OCI-LY7 (cell line): ENCODE measurements at regions not wholly inside any gene's neighbourhood (a gene's known extent, or its start where the extent isn't known, plus 50 kb on each side); places are given as distances from the start of the nearest gene placed in this dataset.

ENCODE experiments used
- BruUV-seq: library from RNA; stranded (reverse); fragments of 400-500 nt; replicated peaks from 2 replicates; lab custom pipeline; 2021; lab: Mats Ljungman, UMichigan
- CTCF ChIA-PET: fragments of 300-600 bp; sonication (Branson Sonifier 250); formaldehyde crosslinking; loops from one replicate; lab custom pipeline; 2022; ENCODE audit warnings: antibody characterized with exemption; ENCODE audit not compliant: unreplicated experiment; lab: Charles Lee
- POLR2A ChIA-PET: fragments of 300-600 bp; sonication (Branson Sonifier 250); formaldehyde crosslinking; loops from one replicate; lab custom pipeline; 2022; ENCODE audit warnings: antibody characterized with exemption; lab: Charles Lee
- DNase-seq: peaks from one replicate; pipeline ENCODE4 v3.0.0-alpha.2; 2015; ENCODE audit warnings: low spot score
- H2AFZ ChIP-seq: fragments of 200-600 bp; sonication (generic), shearing (Covaris generic); 2 replicates; pipeline ENCODE4 v1.6.1; 2014; ENCODE audit warnings: mild to moderate bottlenecking, antibody characterized with exemption, low read length, moderate library complexity
- H3K27ac ChIP-seq: fragments of 200-600 bp; sonication (generic); 2 replicates; pipeline ENCODE4 v1.5.1; 2014; ENCODE audit warnings: mixed run types, low read depth, mild to moderate bottlenecking, moderate library complexity, low read length, inconsistent platforms; ENCODE audit not compliant: poor library complexity, severe bottlenecking
- H3K36me3 ChIP-seq: fragments of 200-600 bp; sonication (generic); 2 replicates; pipeline ENCODE4 v1.6.1; 2014; ENCODE audit warnings: mild to moderate bottlenecking, antibody characterized with exemption, low read length, moderate library complexity, mixed read lengths; ENCODE audit not compliant: insufficient read depth
- H3K4me1 ChIP-seq: fragments of 200-600 bp; sonication (generic); 2 replicates; pipeline ENCODE4 v1.5.1; 2014; ENCODE audit warnings: mild to moderate bottlenecking, low read length; ENCODE audit not compliant: insufficient read depth, poor library complexity, severe bottlenecking
- H3K4me2 ChIP-seq: fragments of 200-600 bp; sonication (generic); 2 replicates; pipeline ENCODE4 v1.6.1; 2014; ENCODE audit warnings: mild to moderate bottlenecking, low read length
- H3K4me3 ChIP-seq: fragments of 200-600 bp; sonication (generic); 2 replicates; pipeline ENCODE4 v1.5.1; 2014; ENCODE audit warnings: mild to moderate bottlenecking, low read depth, low read length; ENCODE audit not compliant: poor library complexity, severe bottlenecking
- H3K79me2 ChIP-seq: fragments of 200-600 bp; sonication (generic); 2 replicates; pipeline ENCODE4 v1.6.1; 2016; ENCODE audit warnings: low read depth, mild to moderate bottlenecking, low read length, moderate library complexity, mixed read lengths; ENCODE audit not compliant: insufficient read depth
- H3K9me2 ChIP-seq: fragments of 200-600 bp; sonication (generic); 2 replicates; pipeline ENCODE4 v1.6.1; 2016; ENCODE audit warnings: mild to moderate bottlenecking, low read length, mixed read lengths; ENCODE audit not compliant: insufficient read depth
- H3K9me3 ChIP-seq: fragments of 200-600 bp; sonication (generic); 2 replicates; pipeline ENCODE4 v1.6.1; 2014; ENCODE audit warnings: mild to moderate bottlenecking, mixed run types, low read length, mixed read lengths
- H4K20me1 ChIP-seq: fragments of 200-600 bp; sonication (generic); 2 replicates; pipeline ENCODE4 v1.6.1; 2014; ENCODE audit warnings: mild to moderate bottlenecking, antibody characterized with exemption, low read length, moderate library complexity, mixed read lengths; ENCODE audit not compliant: insufficient read depth
- CTCF ChIP-seq: fragments of 200-600 bp; sonication (generic); conservative IDR thresholded peaks from 2 replicates; pipeline ENCODE4 v1.5.1; 2014; ENCODE audit warnings: mild to moderate bottlenecking, antibody characterized with exemption, low read length, moderate library complexity, mixed read lengths
- EZH2phosphoT487 ChIP-seq: fragments of 200-600 bp; sonication (generic); IDR thresholded peaks from 2 replicates; pipeline ENCODE4 v1.6.1; 2018; ENCODE audit warnings: low read depth, borderline replicate concordance, mild to moderate bottlenecking, mixed run types, antibody characterized with exemption, low read length, moderate library complexity, mixed read lengths
- intact Hi-C: fragments of 100-400 bp; cut with micrococcal nuclease; formaldehyde crosslinking; loops from one replicate; pipeline ENCODE4 v1.10.0; 2022; ENCODE audit not compliant: unreplicated experiment

- Histone ChIP-seq H3K4me2 (no peak overlapping the region), H3K27ac (no peak overlapping the region), H3K9me3 (no peaks in the 10 kb centered on the region), H3K36me3 (no peaks in the 10 kb centered on the region), H3K79me2 (no peaks in the 10 kb centered on the region), H3K4me1 (no peaks in the 10 kb centered on the region), H4K20me1 (no peaks in the 10 kb centered on the region), H3K9me2 (no peaks in the 10 kb centered on the region), H3K4me3 (no peak overlapping the region), H2AFZ (no peak overlapping the region)
- CTCF ChIA-PET: no interaction called here
- POLR2A ChIA-PET: interaction anchor here (0.6 to 0.7 kb wide), 2 partner anchors 310 to 375 kb away, joined by 3 read pairs; no protein-coding TSS in a partner anchor
- no peak for TF ChIP-seq EZH2phosphoT487
- no TSS peak for BruUV-seq
- intact Hi-C loops: no loop called here
- DNase-seq: no peak
These were observed 235.7 kb upstream of the ELL2 start for GRCh38 chr5:96197347-96197746.

GRCh38 chr5:96196890-96197289 lies 235.2 kb upstream of the ELL2 start:
- Histone ChIP-seq H3K4me3 (no peak overlapping the region), H4K20me1 (no peaks in the 10 kb centered on the region), H3K79me2 (no peaks in the 10 kb centered on the region), H3K27ac (no peak overlapping the region), H3K4me1 (no peaks in the 10 kb centered on the region), H3K4me2 (no peak overlapping the region), H3K9me3 (no peaks in the 10 kb centered on the region), H2AFZ (no peak overlapping the region), H3K9me2 (no peaks in the 10 kb centered on the region), H3K36me3 (no peaks in the 10 kb centered on the region)
- no TSS peak for BruUV-seq
- intact Hi-C loops: no loop called here
- TF ChIP-seq CTCF: no peak
- TF ChIP-seq EZH2phosphoT487: no peak
- DNase-seq: no peak
- POLR2A ChIA-PET: interaction anchor here (0.6 to 0.7 kb wide), 3 partner anchors 309 to 418 kb away, joined by 3 to 4 read pairs (median 3); no protein-coding TSS in a partner anchor
- CTCF ChIA-PET: no interaction called here

GRCh38 chr5:96196407-96196806 lies 234.8 kb upstream of the ELL2 start:
- intact Hi-C loops: no loop called here
- TF ChIP-seq CTCF (no peak), EZH2phosphoT487 (no peak)
- ChIA-PET POLR2A (interaction anchor here (0.7 kb wide), 1 partner anchor 419 kb away, joined by 4 read pairs; no protein-coding TSS in a partner anchor), CTCF (no interaction called here)
- Histone ChIP-seq H4K20me1 (no peaks in the 10 kb centered on the region), H3K4me2 (no peak overlapping the region), H3K9me3 (no peaks in the 10 kb centered on the region), H3K27ac (no peak overlapping the region), H2AFZ (no peak overlapping the region), H3K9me2 (no peaks in the 10 kb centered on the region), H3K4me1 (no peaks in the 10 kb centered on the region), H3K4me3 (no peak overlapping the region), H3K36me3 (no peaks in the 10 kb centered on the region), H3K79me2 (no peaks in the 10 kb centered on the region)
- no TSS peak for BruUV-seq
- DNase-seq: no peak
